SU-DHL-6 (cell line): ENCODE measurements at regions not wholly inside any gene's neighbourhood (a gene's known extent, or its start where the extent isn't known, plus 50 kb on each side); places are given as distances from the start of the nearest gene placed in this dataset.

Experiments used
- CTCF ChIP-seq: fragments of 200-600 bp; sonication (generic); IDR thresholded peaks from one replicate; pipeline ENCODE4 v1.5.1; 2017; ENCODE audit warnings: antibody characterized with exemption, mild to moderate bottlenecking, low read length, moderate library complexity; ENCODE audit not compliant: insufficient read depth, poor library complexity, severe bottlenecking
- EZH2phosphoT487 ChIP-seq: fragments of 200-600 bp; sonication (generic), shearing (Covaris generic); conservative IDR thresholded peaks from 2 replicates; pipeline ENCODE4 v1.6.1; 2018; ENCODE audit warnings: mild to moderate bottlenecking, antibody characterized with exemption, low read length, moderate library complexity, mixed read lengths

- TF ChIP-seq EZH2phosphoT487 (no peak), CTCF (no peak)
These were observed 226.8 kb downstream of the STIM2 start for GRCh38 chr4:27087306-27088045.
